HEK293 (cell line): ENCODE measurements at regions not wholly inside any gene's neighbourhood (a gene's known extent, or its start where the extent isn't known, plus 50 kb on each side); places are given as distances from the start of the nearest gene placed in this dataset.

Experiments
- CTCF ChIA-PET: fragments of 350-600 bp; formaldehyde crosslinking; extraction: SDS; loops from one replicate; lab custom pipeline; 2021; ENCODE audit warnings: antibody characterized with exemption; lab: Yijun Ruan, JAX
- POLR2A ChIA-PET: fragments of 300-600 bp; formaldehyde crosslinking; extraction: SDS; loops from one replicate; lab custom pipeline; 2020; ENCODE audit warnings: antibody characterized with exemption, inconsistent platforms; lab: Yijun Ruan, JAX
- H3K27ac ChIP-seq: fragments of 200-500 bp; sonication (Bioruptor generic); 2 replicates; pipeline ENCODE4 v1.5.1; 2014; ENCODE audit warnings: low read depth, low read length, control low read depth, inconsistent platforms; ENCODE audit errors: extremely low read depth
- H3K36me3 ChIP-seq, 2 experiments: fragments of 200-500 bp in 1 of 2; sonication (Bioruptor generic) in 1 of 2; 1 replicate in 1 of 2; 2 replicates in 1 of 2; pipeline ENCODE4 v1.5.1; 2014 to 2017; ENCODE audit warnings: inconsistent platforms in 2 of 2, low read length in 2 of 2; ENCODE audit not compliant: control insufficient read depth in 2 of 2, insufficient read depth in 1 of 2
- H3K4me1 ChIP-seq: fragments of 200-500 bp; sonication (Bioruptor generic); 2 replicates; pipeline ENCODE4 v1.5.1; 2014; ENCODE audit warnings: mild to moderate bottlenecking, low read length, inconsistent platforms; ENCODE audit not compliant: control insufficient read depth, insufficient read depth
- H3K4me3 ChIP-seq: 2 replicates; pipeline ENCODE4 v1.5.1; 2011; ENCODE audit warnings: low read depth, mild to moderate bottlenecking, control low read depth, low read length, moderate library complexity
- H3K9me3 ChIP-seq: fragments of 200-500 bp; sonication (Bioruptor generic); 2 replicates; pipeline ENCODE4 v1.5.1; 2014; ENCODE audit warnings: low read depth, low read length, inconsistent platforms; ENCODE audit not compliant: control insufficient read depth, insufficient read depth
- BCL11A ChIP-seq: fragments of 450-650 bp; formaldehyde crosslinking; IDR thresholded peaks from 2 replicates; pipeline ENCODE4 v1.5.1; 2016; ENCODE audit warnings: low read depth, missing biosample characterization, missing genetic modification characterization
- FEZF1 ChIP-seq: fragments of 450-650 bp; formaldehyde crosslinking; IDR thresholded peaks from 2 replicates; pipeline ENCODE4 v1.5.1; 2016; ENCODE audit warnings: missing biosample characterization, missing genetic modification characterization
- HOXD13 ChIP-seq: sonication (generic); formaldehyde crosslinking; IDR thresholded peaks from 2 replicates; pipeline ENCODE4 v1.8.0; 2022; ENCODE audit warnings: missing genetic modification reagents, borderline replicate concordance
- MZF1 ChIP-seq: fragments of 450-650 bp; formaldehyde crosslinking; IDR thresholded peaks from 2 replicates; pipeline ENCODE4 v1.5.1; 2017; ENCODE audit warnings: missing biosample characterization, missing genetic modification characterization, borderline replicate concordance
- OSR2 ChIP-seq: fragments of 450-650 bp; formaldehyde crosslinking; IDR thresholded peaks from 2 replicates; pipeline ENCODE4 v1.5.1; 2016; ENCODE audit warnings: missing biosample characterization, missing genetic modification characterization
- RBAK ChIP-seq: fragments of 450-650 bp; formaldehyde crosslinking; IDR thresholded peaks from 2 replicates; pipeline ENCODE4 v1.5.1; 2016; ENCODE audit warnings: missing biosample characterization, missing genetic modification characterization
- SP7 ChIP-seq: fragments of 450-650 bp; formaldehyde crosslinking; IDR thresholded peaks from 2 replicates; pipeline ENCODE4 v1.5.1; 2016; ENCODE audit warnings: missing biosample characterization, missing genetic modification characterization
- ZBTB17 ChIP-seq: fragments of 450-650 bp; formaldehyde crosslinking; IDR thresholded peaks from 2 replicates; pipeline ENCODE4 v1.5.1; 2016; ENCODE audit warnings: missing biosample characterization, missing genetic modification characterization
- ZEB2 ChIP-seq: fragments of 450-650 bp; formaldehyde crosslinking; IDR thresholded peaks from 2 replicates; pipeline ENCODE4 v1.5.1; 2016; ENCODE audit warnings: missing biosample characterization, missing genetic modification characterization
- ZFP3 ChIP-seq: fragments of 450-650 bp; formaldehyde crosslinking; IDR thresholded peaks from 2 replicates; pipeline ENCODE4 v1.5.1; 2016; ENCODE audit warnings: low read depth, missing biosample characterization, missing genetic modification characterization
- ZFP69B ChIP-seq: fragments of 450-650 bp; formaldehyde crosslinking; IDR thresholded peaks from 2 replicates; pipeline ENCODE4 v1.5.1; 2016; ENCODE audit warnings: missing biosample characterization, missing genetic modification characterization
- ZIC2 ChIP-seq: fragments of 450-650 bp; formaldehyde crosslinking; IDR thresholded peaks from 2 replicates; pipeline ENCODE4 v1.5.1; 2016; ENCODE audit warnings: missing biosample characterization, missing genetic modification characterization
- ZNF114 ChIP-seq: fragments of 450-650 bp; formaldehyde crosslinking; IDR thresholded peaks from 2 replicates; pipeline ENCODE4 v1.5.0; 2017; ENCODE audit warnings: missing biosample characterization, missing genetic modification characterization
- ZNF133 ChIP-seq: fragments of 450-650 bp; formaldehyde crosslinking; IDR thresholded peaks from 2 replicates; pipeline ENCODE4 v1.5.1; 2016; ENCODE audit warnings: missing biosample characterization, missing genetic modification characterization
- ZNF223 ChIP-seq: fragments of 450-650 bp; formaldehyde crosslinking; IDR thresholded peaks from 2 replicates; pipeline ENCODE4 v1.5.1; 2016; ENCODE audit warnings: missing biosample characterization, missing genetic modification characterization
- ZNF335 ChIP-seq: fragments of 450-650 bp; formaldehyde crosslinking; conservative IDR thresholded peaks from 2 replicates; pipeline ENCODE4 v1.5.1; 2016; ENCODE audit warnings: missing biosample characterization, missing genetic modification characterization
- ZNF394 ChIP-seq: fragments of 450-650 bp; formaldehyde crosslinking; IDR thresholded peaks from 2 replicates; pipeline ENCODE4 v1.5.1; 2016; ENCODE audit warnings: missing biosample characterization, missing genetic modification characterization, mild to moderate bottlenecking, moderate library complexity, borderline replicate concordance
- ZNF423 ChIP-seq: fragments of 450-650 bp; formaldehyde crosslinking; IDR thresholded peaks from 2 replicates; pipeline ENCODE4 v1.5.1; 2016; ENCODE audit warnings: missing biosample characterization, missing genetic modification characterization
- ZNF548 ChIP-seq: fragments of 450-650 bp; formaldehyde crosslinking; IDR thresholded peaks from 2 replicates; pipeline ENCODE4 v1.5.1; 2016; ENCODE audit warnings: missing biosample characterization, missing genetic modification characterization
- ZNF555 ChIP-seq: fragments of 450-650 bp; formaldehyde crosslinking; conservative IDR thresholded peaks from 2 replicates; pipeline ENCODE4 v1.5.1; 2017; ENCODE audit warnings: missing biosample characterization, mild to moderate bottlenecking, missing genetic modification characterization, inconsistent platforms
- ZNF560 ChIP-seq: fragments of 450-650 bp; formaldehyde crosslinking; IDR thresholded peaks from 2 replicates; pipeline ENCODE4 v1.5.1; 2017; ENCODE audit warnings: missing biosample characterization, missing genetic modification characterization, borderline replicate concordance
- ZNF624 ChIP-seq: fragments of 450-650 bp; formaldehyde crosslinking; IDR thresholded peaks from 2 replicates; pipeline ENCODE4 v1.5.1; 2017; ENCODE audit warnings: missing biosample characterization, missing genetic modification characterization
- ZNF654 ChIP-seq: fragments of 450-650 bp; formaldehyde crosslinking; IDR thresholded peaks from 2 replicates; pipeline ENCODE4 v1.5.1; 2016; ENCODE audit warnings: low read depth, missing biosample characterization, missing genetic modification characterization
- ZNF707 ChIP-seq: fragments of 450-650 bp; formaldehyde crosslinking; IDR thresholded peaks from 2 replicates; pipeline ENCODE4 v1.5.1; 2016; ENCODE audit warnings: missing biosample characterization, missing genetic modification characterization
- TF ChIP-seq, protein P1 (sequence below): fragments of 450-650 bp; formaldehyde crosslinking; IDR thresholded peaks from 2 replicates; pipeline ENCODE4 v1.5.1; 2016; ENCODE audit warnings: missing biosample characterization, missing genetic modification characterization
- TF ChIP-seq, protein P2 (sequence below): fragments of 450-650 bp; formaldehyde crosslinking; IDR thresholded peaks from 2 replicates; pipeline ENCODE4 v1.5.1; 2016; ENCODE audit warnings: missing biosample characterization, missing genetic modification characterization, low read depth
- TF ChIP-seq, protein P3 (sequence below): fragments of 450-650 bp; formaldehyde crosslinking; IDR thresholded peaks from 2 replicates; pipeline ENCODE4 v1.5.1; 2016; ENCODE audit warnings: missing biosample characterization, missing genetic modification characterization, low read depth
- TF ChIP-seq, protein P4 (sequence below): fragments of 450-650 bp; formaldehyde crosslinking; IDR thresholded peaks from 2 replicates; pipeline ENCODE4 v1.5.1; 2016; ENCODE audit warnings: missing biosample characterization, missing genetic modification characterization
- TF ChIP-seq, protein P5 (sequence below): fragments of 450-650 bp; formaldehyde crosslinking; IDR thresholded peaks from 2 replicates; pipeline ENCODE4 v1.5.1; 2017; ENCODE audit warnings: missing biosample characterization, missing genetic modification characterization

DNA sequence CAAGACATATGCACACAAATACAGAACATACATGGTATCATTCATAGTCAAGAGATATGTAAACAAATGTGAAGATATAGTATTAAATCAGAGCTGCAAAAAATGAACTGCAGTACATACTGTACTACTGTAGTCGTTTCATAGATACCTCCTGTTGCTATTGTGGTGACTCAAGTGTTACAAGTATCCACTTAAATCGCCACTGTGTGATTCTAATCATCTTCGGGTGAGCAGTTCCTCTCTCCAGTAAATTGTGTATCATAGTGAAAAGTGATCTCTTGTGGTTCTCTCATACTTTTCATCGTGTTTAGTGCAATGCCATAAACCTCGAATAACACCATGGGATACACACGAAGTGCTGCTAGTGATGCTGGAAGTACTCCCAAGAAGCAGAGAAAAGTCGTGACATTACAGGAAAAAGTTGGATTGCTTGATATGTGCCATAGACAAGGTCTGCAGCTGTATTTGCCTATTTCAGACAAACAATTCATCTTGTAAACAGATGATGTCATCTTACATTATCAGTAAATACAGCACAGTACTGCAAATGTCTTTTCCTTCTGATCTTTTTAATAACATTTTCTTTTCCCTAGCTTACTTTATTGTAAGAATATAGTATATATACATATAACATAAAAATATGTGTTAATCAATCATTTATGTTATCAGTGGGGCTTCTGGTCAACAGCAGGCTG lies 222.2 kb downstream of the BCL11A start:
- ChIA-PET CTCF (interaction anchor here (1.0 kb wide), 1 partner anchor 28 kb away, joined by 3 read pairs; no protein-coding TSS in a partner anchor), POLR2A (interaction anchor here (0.5 kb wide), 1 partner anchor 222 kb away, joined by 8 read pairs; the partner anchor contains the start of gene BCL11A)
- peaks cover 3% of the 10 kb centered on the region; the same call in 1 of the 2 replicates for H3K4me1 ChIP-seq
- no peaks in the 10 kb centered on the region for H3K36me3 ChIP-seq
- H3K27ac ChIP-seq: no peak overlapping the region
- H3K9me3 ChIP-seq: no peaks in the 10 kb centered on the region
- no peak overlapping the region for H3K4me3 ChIP-seq
- no peak for TF ChIP-seq ZNF560 (tag by site-specific recombination)
- no peak for TF ChIP-seq ZNF394 (tag by site-specific recombination)
- peak; percentile 79 for TF ChIP-seq ZEB2 (tag by site-specific recombination)
- TF ChIP-seq, protein P1, sequence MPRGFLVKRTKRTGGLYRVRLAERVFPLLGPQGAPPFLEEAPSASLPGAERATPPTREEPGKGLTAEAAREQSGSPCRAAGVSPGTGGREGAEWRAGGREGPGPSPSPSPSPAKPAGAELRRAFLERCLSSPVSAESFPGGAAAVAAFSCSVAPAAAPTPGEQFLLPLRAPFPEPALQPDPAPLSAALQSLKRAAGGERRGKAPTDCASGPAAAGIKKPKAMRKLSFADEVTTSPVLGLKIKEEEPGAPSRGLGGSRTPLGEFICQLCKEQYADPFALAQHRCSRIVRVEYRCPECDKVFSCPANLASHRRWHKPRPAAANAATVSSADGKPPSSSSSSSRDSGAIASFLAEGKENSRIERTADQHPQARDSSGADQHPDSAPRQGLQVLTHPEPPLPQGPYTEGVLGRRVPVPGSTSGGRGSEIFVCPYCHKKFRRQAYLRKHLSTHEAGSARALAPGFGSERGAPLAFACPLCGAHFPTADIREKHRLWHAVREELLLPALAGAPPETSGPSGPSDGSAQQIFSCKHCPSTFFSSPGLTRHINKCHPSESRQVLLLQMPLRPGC (tag by site-specific recombination): 0 out of 2 replicates have a peak, but pooled peaks have one; percentile 27
- no peak for TF ChIP-seq ZFP3 (tag by site-specific recombination)
- TF ChIP-seq ZIC2: 0 out of 2 replicates have a peak, but pooled peaks have one; percentile 24
- no peak for TF ChIP-seq BCL11A
- no peak for TF ChIP-seq ZNF548
- TF ChIP-seq, protein P2, sequence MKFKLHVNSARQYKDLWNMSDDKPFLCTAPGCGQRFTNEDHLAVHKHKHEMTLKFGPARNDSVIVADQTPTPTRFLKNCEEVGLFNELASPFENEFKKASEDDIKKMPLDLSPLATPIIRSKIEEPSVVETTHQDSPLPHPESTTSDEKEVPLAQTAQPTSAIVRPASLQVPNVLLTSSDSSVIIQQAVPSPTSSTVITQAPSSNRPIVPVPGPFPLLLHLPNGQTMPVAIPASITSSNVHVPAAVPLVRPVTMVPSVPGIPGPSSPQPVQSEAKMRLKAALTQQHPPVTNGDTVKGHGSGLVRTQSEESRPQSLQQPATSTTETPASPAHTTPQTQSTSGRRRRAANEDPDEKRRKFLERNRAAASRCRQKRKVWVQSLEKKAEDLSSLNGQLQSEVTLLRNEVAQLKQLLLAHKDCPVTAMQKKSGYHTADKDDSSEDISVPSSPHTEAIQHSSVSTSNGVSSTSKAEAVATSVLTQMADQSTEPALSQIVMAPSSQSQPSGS: peak; percentile 91
- no peak for TF ChIP-seq ZNF624
- TF ChIP-seq ZNF114 (tag by site-specific recombination): no peak
- TF ChIP-seq MZF1 (tag by site-specific recombination): peak; percentile 47; the same call in 1 of the 2 replicates
- TF ChIP-seq, protein P3, sequence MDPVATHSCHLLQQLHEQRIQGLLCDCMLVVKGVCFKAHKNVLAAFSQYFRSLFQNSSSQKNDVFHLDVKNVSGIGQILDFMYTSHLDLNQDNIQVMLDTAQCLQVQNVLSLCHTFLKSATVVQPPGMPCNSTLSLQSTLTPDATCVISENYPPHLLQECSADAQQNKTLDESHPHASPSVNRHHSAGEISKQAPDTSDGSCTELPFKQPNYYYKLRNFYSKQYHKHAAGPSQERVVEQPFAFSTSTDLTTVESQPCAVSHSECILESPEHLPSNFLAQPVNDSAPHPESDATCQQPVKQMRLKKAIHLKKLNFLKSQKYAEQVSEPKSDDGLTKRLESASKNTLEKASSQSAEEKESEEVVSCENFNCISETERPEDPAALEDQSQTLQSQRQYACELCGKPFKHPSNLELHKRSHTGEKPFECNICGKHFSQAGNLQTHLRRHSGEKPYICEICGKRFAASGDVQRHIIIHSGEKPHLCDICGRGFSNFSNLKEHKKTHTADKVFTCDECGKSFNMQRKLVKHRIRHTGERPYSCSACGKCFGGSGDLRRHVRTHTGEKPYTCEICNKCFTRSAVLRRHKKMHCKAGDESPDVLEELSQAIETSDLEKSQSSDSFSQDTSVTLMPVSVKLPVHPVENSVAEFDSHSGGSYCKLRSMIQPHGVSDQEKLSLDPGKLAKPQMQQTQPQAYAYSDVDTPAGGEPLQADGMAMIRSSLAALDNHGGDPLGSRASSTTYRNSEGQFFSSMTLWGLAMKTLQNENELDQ (tag by site-specific recombination): no peak
- no peak for TF ChIP-seq ZNF654 (tag by site-specific recombination)
- TF ChIP-seq, protein P4, sequence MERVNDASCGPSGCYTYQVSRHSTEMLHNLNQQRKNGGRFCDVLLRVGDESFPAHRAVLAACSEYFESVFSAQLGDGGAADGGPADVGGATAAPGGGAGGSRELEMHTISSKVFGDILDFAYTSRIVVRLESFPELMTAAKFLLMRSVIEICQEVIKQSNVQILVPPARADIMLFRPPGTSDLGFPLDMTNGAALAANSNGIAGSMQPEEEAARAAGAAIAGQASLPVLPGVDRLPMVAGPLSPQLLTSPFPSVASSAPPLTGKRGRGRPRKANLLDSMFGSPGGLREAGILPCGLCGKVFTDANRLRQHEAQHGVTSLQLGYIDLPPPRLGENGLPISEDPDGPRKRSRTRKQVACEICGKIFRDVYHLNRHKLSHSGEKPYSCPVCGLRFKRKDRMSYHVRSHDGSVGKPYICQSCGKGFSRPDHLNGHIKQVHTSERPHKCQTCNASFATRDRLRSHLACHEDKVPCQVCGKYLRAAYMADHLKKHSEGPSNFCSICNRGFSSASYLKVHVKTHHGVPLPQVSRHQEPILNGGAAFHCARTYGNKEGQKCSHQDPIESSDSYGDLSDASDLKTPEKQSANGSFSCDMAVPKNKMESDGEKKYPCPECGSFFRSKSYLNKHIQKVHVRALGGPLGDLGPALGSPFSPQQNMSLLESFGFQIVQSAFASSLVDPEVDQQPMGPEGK: no peak
- TF ChIP-seq ZNF707 (tag by site-specific recombination): no peak
- TF ChIP-seq ZNF423 (tag by site-specific recombination): no peak
- no peak for TF ChIP-seq ZNF223
- TF ChIP-seq ZNF133 (tag by site-specific recombination): no peak
- TF ChIP-seq ZFP69B: no peak
- TF ChIP-seq OSR2: peak; percentile 89
- 0 out of 2 replicates have a peak, but pooled peaks have one; percentile 19 for TF ChIP-seq SP7
- TF ChIP-seq HOXD13 (CRISPR knock-in tag): no peak
- TF ChIP-seq, protein P5, sequence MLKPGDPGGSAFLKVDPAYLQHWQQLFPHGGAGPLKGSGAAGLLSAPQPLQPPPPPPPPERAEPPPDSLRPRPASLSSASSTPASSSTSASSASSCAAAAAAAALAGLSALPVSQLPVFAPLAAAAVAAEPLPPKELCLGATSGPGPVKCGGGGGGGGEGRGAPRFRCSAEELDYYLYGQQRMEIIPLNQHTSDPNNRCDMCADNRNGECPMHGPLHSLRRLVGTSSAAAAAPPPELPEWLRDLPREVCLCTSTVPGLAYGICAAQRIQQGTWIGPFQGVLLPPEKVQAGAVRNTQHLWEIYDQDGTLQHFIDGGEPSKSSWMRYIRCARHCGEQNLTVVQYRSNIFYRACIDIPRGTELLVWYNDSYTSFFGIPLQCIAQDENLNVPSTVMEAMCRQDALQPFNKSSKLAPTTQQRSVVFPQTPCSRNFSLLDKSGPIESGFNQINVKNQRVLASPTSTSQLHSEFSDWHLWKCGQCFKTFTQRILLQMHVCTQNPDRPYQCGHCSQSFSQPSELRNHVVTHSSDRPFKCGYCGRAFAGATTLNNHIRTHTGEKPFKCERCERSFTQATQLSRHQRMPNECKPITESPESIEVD (tag by site-specific recombination): peak; percentile 85
- TF ChIP-seq ZNF335 (tag by site-specific recombination): no peak
- 0 out of 2 replicates have a peak, but pooled peaks have one; percentile 45 for TF ChIP-seq ZBTB17
- no peak for TF ChIP-seq RBAK
- TF ChIP-seq ZNF555 (tag by site-specific recombination): no peak
- TF ChIP-seq FEZF1 (tag by site-specific recombination): peak; percentile 72
